ENCODE measurements at regions not wholly inside any gene's neighbourhood (a gene's known extent, or its start where the extent isn't known, plus 50 kb on each side); places are given as distances from the start of the nearest gene placed in this dataset.

DNA sequence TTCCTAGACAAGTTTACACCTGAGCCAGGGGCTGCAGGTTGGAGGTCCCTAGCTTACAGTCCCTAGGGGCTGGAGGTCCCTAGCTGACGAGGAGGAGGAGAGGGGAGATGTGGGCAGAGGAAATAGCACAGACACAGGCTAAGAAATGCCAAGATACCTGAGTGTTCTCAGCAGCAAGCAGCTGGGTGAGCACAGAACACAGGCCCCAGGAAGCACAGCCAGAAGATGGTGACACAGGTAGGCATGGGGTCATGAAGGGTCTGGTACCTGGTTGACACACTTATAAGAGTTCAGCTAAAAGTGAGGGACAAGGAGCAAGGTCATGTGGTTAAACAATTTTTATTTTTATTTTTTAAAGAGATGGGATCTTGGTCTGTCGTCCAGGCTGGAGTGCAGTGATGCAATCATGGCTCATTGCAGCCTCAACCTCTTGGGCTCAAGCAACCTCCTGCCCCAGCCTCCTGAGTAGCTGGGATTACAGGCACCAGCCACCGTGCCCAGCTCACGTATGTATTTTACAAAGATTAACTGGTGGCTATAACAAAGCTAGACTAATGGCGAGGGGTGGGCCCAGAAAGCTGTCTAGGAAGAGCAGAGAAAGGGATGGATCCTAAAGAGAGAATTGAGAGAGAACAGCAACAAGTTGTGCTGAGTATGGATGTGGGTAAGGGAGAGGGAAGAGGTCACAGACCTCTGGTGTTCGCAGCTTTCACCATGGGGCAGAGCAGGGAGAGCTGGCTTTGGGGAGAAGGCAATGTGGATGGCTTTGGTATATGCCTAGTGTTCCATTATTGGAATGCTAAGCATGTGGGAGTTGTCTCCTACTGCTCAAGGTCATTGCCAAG lies 140.3 kb upstream of the KLF14 start:
- no peak for TF ChIP-seq POLR2A (IDR thresholded peaks at IDR 0.05)
- no peak for TF ChIP-seq CTCF (IDR thresholded peaks at IDR 0.05)

All from testis (tissue), 2 donors.